ENCODE measurements at regions not wholly inside any gene's neighbourhood (a gene's known extent, or its start where the extent isn't known, plus 50 kb on each side); places are given as distances from the start of the nearest gene placed in this dataset.

- intact Hi-C loops (cut with DNase I) = no loop called here
- 79 to 80% methylated on average over 2 of the region's 2 CpGs for WGBS, 2 donors
- DNase-seq (no peak), ATAC-seq (no peak)
- H3K4me1 ChIP-seq = no peaks in the 10 kb centered on the region
- H3K27me3 ChIP-seq = no peaks in the 10 kb centered on the region
- no peaks in the 10 kb centered on the region for H3K36me3 ChIP-seq
- H3K27ac ChIP-seq = no peak overlapping the region
- TF ChIP-seq CTCF (IDR thresholded peaks at IDR 0.05) = no peak
- H3K9me3 ChIP-seq = peaks cover 0 to 6% (median 0%) of the 10 kb centered on the region in 11 donors
- H3K4me3 ChIP-seq = no peak overlapping the region
Measured at GRCh38 chr11:130802567-130802966, 113.7 kb downstream of the SNX19 start.

DNA sequence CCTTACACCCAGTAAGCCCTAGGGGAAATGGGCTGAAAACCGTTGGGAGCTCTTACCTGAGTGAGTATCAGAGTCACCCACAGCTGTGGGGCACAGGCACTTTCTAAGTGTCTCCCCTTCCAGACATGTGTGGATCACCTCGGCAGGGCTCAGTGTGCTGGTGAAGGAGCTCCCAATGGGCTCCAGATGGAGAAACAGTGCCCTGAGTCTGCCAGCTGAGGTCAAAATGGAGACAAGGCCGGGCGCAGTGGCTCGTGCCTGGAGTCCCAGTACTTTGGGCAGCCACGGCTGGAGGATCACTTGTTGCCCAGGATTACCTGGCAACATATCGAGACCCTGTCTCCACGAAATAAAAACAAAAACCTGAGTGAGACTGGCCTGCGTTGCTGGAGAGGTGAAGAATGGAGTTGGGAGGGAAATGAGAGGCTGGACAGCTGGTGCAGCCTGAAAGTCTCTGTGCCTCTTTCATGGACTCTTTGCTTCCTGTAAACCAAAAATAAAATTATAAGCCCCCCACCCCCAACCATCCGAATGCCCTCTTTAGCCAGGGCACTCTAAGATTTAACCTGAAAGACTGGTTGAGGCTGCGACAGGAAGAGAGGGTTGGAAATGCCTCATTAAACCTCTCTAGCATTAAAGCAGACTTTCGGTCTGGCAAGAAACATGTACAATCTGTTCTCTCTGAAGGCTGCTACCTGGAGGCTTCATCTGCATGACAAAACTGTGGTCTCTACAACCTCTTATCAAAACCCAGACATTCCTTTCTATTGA is 111.8 kb downstream of the SNX19 start:
- ATAC-seq (no peak), DNase-seq (no peak)
- H3K9me3 ChIP-seq = no peaks in the 10 kb centered on the region
- TF ChIP-seq CTCF (IDR thresholded peaks at IDR 0.05) = no peak
- no peak overlapping the region for H3K4me3 ChIP-seq
- H3K4me1 ChIP-seq = no peaks in the 10 kb centered on the region
- no peak overlapping the region for H3K27ac ChIP-seq
- H3K36me3 ChIP-seq = no peaks in the 10 kb centered on the region
- H3K27me3 ChIP-seq = no peaks in the 10 kb centered on the region
- intact Hi-C loops (cut with DNase I) = no loop called here
- 91 to 95% methylated on average over 12 of the region's 12 CpGs for WGBS, 2 donors

- WGBS, 2 donors = 74 to 82% methylated on average over 3 of the region's 3 CpGs
- DNase-seq (no peak), ATAC-seq (no peak)
- Histone ChIP-seq H3K36me3 (no peaks in the 10 kb centered on the region), H3K9me3 (no peaks in the 10 kb centered on the region), H3K4me1 (no peaks in the 10 kb centered on the region), H3K4me3 (no peak overlapping the region), H3K27me3 (no peaks in the 10 kb centered on the region), H3K27ac (no peak overlapping the region)
- TF ChIP-seq CTCF (IDR thresholded peaks at IDR 0.05) = no peak
- intact Hi-C loops (cut with DNase I) = no loop called here
Measured at GRCh38 chr11:130806746-130807145, 109.5 kb downstream of the SNX19 start.

DNA sequence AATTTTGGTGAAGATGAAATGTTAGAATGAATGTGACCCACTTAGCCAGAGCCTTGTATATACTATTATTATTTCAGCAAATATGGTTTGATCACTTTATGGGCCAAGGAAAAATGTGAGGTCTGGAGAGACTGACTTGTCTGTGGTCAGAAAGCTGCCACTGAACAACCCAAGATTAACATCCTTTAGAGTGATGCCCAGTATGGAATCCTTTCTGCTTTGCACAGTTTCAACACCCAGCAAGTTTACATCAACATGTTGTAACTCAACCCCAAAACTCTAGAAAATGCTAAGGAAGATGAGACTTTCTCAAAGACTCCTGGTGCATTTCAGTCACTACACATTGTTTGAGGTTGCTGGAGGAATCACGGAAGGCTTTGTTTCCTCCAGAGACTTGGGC is 107.7 kb downstream of the SNX19 start:
- no peak for TF ChIP-seq CTCF (IDR thresholded peaks at IDR 0.05)
- no peaks in the 10 kb centered on the region for H3K27me3 ChIP-seq
- H3K9me3 ChIP-seq = no peaks in the 10 kb centered on the region
- intact Hi-C loops (cut with DNase I) = no loop called here
- ATAC-seq (no peak), DNase-seq (no peak)
- no peak overlapping the region for H3K27ac ChIP-seq
- H3K36me3 ChIP-seq = no peaks in the 10 kb centered on the region
- no peaks in the 10 kb centered on the region for H3K4me1 ChIP-seq
- H3K4me3 ChIP-seq = no peak overlapping the region
- 72 to 96% methylated on average over 1 of the region's 1 CpG for WGBS, 2 donors

Data from heart right ventricle (tissue), 16 donors.